ENCODE measurements at regions not wholly inside any gene's neighbourhood (a gene's known extent, or its start where the extent isn't known, plus 50 kb on each side); places are given as distances from the start of the nearest gene placed in this dataset.
"Not testable (repeated sequence)": the region's sequence is repeated elsewhere in the genome, so short reads cannot be mapped to it uniquely, and the experiment has no call there.

- DNase-seq (ENCODE audit: extremely low read depth, low read depth) = no peak
Observed at GRCh38 chr10:33773253-33773573, 438.7 kb upstream of the NRP1 start.

DNA sequence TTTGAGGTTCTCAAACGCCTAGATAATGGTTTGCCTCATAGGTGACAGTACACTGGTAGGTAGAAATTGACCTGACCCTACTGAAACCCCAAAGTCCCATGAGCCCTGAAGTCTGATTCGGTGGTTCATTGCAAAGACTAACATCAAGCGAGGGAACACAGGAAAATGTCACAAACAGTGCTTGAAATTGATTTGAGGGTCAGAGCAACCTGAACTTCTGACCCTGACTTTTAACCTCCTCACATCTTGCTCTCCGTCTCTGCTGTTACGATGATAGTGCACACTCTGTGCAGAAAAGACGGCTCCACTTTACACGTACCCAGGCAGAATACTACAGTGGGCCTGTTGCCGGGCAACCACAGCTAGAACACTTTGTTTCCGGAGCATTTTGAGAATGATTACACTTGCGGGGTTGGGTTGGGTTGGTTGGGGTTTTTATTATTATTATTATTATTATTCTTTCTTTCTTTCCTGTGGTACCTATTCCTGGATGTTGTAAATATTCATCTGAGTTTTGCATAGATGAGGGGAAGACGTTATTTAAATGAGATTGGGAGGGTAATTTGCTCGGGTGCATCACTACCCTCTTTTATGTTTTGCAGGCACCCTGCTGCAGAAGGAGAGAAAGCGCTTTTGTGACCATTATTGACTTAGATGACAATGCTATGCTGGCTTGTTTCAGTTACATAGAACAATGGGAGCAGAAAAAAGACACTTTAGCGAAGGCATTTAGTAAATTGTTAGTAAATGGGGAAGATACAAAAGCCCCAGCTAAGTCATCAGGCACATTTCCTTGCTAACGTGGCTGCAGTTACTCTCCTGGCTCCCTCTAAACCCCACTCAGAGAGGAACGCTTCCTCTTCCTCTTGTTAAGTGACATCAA, 438.1 kb upstream of the NRP1 start:
- no peak for DNase-seq (ENCODE audit: extremely low read depth, low read depth)
- no peak overlapping the region for H3K4me3 ChIP-seq (replicated peaks; ENCODE audit: low read depth, low read length)
- no peak for TF ChIP-seq CTCF (IDR thresholded peaks at IDR 0.05; ENCODE audit: low read depth, low read length, missing control alignments)

More at GRCh38 chr10:33773253-33773573, 438.7 kb upstream of the NRP1 start:
- H3K4me3 ChIP-seq (replicated peaks; ENCODE audit: low read depth, low read length) = no peak overlapping the region
- TF ChIP-seq CTCF (IDR thresholded peaks at IDR 0.05; ENCODE audit: low read depth, low read length, missing control alignments) = no peak

GRCh38 chr10:33771856-33772255, 437.4 kb upstream of the NRP1 start:
- not testable (repeated sequence) for DNase-seq (ENCODE audit: extremely low read depth, low read depth); H3K4me3 ChIP-seq (replicated peaks; ENCODE audit: low read depth, low read length)

DNA sequence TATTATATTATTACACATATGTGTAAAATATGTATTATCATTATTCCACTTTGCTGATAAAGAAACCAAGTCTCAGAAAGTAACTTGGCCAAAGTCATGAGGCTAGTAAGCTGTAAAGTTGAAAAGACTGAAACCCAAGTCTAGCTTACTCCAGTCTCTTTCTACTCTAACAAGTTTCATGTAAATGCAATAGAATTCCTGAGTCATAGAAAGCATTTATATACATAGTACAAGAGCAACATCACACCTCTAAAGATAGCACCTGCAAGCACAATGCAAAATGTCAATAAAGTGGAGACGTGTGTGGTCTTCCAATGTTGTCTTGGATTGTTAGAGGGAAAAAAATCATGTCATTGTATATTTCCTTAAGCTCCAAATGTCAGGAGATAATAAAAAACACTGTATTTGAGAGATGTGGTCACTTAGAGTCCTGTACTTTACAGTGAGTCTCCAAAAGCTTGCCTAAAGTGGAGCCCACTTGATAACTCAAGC, 430.3 kb upstream of the NRP1 start:
- no peak for DNase-seq (ENCODE audit: extremely low read depth, low read depth)
- TF ChIP-seq CTCF (IDR thresholded peaks at IDR 0.05; ENCODE audit: low read depth, low read length, missing control alignments) = no peak
- no peak overlapping the region for H3K4me3 ChIP-seq (replicated peaks; ENCODE audit: low read depth, low read length)

- H3K4me3 ChIP-seq (replicated peaks; ENCODE audit: low read depth, low read length) = no peak overlapping the region
- DNase-seq (ENCODE audit: extremely low read depth, low read depth) = no peak
- TF ChIP-seq CTCF (IDR thresholded peaks at IDR 0.05; ENCODE audit: low read depth, low read length, missing control alignments) = no peak
Observed at GRCh38 chr10:33760056-33760943, 425.8 kb upstream of the NRP1 start.

DNA sequence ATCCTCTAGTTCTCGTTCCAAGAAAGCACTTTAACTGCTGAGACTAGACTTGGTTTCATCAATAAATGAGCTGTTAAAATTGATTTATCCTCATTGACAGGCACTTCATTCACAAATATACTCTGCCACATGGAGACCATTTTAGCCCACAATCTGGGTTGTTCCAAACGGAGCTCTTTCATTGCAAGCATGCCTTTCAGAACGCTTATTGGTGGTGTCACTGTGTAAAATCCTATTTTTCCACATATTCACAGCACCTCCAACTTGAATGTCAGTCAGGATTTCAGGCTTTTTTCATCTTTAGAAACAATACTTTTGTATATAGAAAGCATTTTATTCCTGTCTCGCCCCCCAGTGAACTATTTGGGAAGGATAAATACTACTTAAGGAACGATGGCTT, 424.7 kb upstream of the NRP1 start:
- no peak overlapping the region for H3K4me3 ChIP-seq (replicated peaks; ENCODE audit: low read depth, low read length)

More for the DNA sequence above, 424.7 kb upstream of the NRP1 start:
- TF ChIP-seq CTCF (IDR thresholded peaks at IDR 0.05; ENCODE audit: low read depth, low read length, missing control alignments) = no peak
- DNase-seq (ENCODE audit: extremely low read depth, low read depth) = no peak
